Right atrium auricular region (tissue), 2 donors: ENCODE measurements at regions not wholly inside any gene's neighbourhood (a gene's known extent, or its start where the extent isn't known, plus 50 kb on each side); places are given as distances from the start of the nearest gene placed in this dataset.

Source experiments
- DNase-seq: peaks from one replicate; pipeline ENCODE4 v3.0.0-alpha.2; 2019; ENCODE audit warnings: low spot score
- H3K27ac ChIP-seq, 2 donors: fragments of 200-600 bp; sonication (generic); 1 replicate in 1 of 2; 2 replicates in 1 of 2; pipeline ENCODE4 v1.5.1; 2016 to 2019
- H3K27me3 ChIP-seq, 2 donors: fragments of 200-600 bp; sonication (generic); one replicate each; pipeline versions ENCODE4 v1.5.1 to v1.6.0; 2017 to 2019
- H3K36me3 ChIP-seq: fragments of 200-600 bp; sonication (generic); one replicate; pipeline ENCODE4 v1.5.1; 2016
- H3K4me1 ChIP-seq, 2 donors: fragments of 200-600 bp; sonication (generic); one replicate each; pipeline versions ENCODE4 v1.5.1 to v1.6.0; 2017 to 2019
- H3K4me3 ChIP-seq, 2 donors: fragments of 200-600 bp; sonication (generic); 1 replicate in 1 of 2; 2 replicates in 1 of 2; pipeline ENCODE4 v1.5.1; 2017 to 2019; ENCODE audit warnings: mild to moderate bottlenecking in 1 of 2, moderate library complexity in 1 of 2
- H3K9me3 ChIP-seq, 2 donors: fragments of 200-600 bp; sonication (generic); one replicate each; pipeline ENCODE4 v1.5.1; 2019
- CTCF ChIP-seq, 2 donors: fragments of 200-600 bp; sonication (generic); IDR thresholded peaks; one replicate each; pipeline ENCODE4 v1.5.1; 2019; ENCODE audit warnings: antibody characterized with exemption in 2 of 2

- TF ChIP-seq CTCF (IDR thresholded peaks at IDR 0.05) = no peak
- no peak overlapping the region for H3K4me3 ChIP-seq
- H3K27ac ChIP-seq = no peak overlapping the region
- H3K4me1 ChIP-seq = no peaks in the 10 kb centered on the region
- DNase-seq = no peak
- no peaks in the 10 kb centered on the region for H3K27me3 ChIP-seq
- no peaks in the 10 kb centered on the region for H3K9me3 ChIP-seq
- no peaks in the 10 kb centered on the region for H3K36me3 ChIP-seq
Observed at GRCh38 chr10:78471723-78472550, 438.3 kb downstream of the RPS24 start.

GRCh38 chr10:78472551-78472890 is 438.9 kb downstream of the RPS24 start:
- no peak for DNase-seq
- H3K27ac ChIP-seq = no peak overlapping the region

GRCh38 chr10:78473006-78473405 is 439.3 kb downstream of the RPS24 start:
- H3K36me3 ChIP-seq = no peaks in the 10 kb centered on the region
- H3K27ac ChIP-seq = no peak overlapping the region
- TF ChIP-seq CTCF (IDR thresholded peaks at IDR 0.05) = no peak

More at GRCh38 chr10:78472551-78472890, 438.9 kb downstream of the RPS24 start:
- TF ChIP-seq CTCF (IDR thresholded peaks at IDR 0.05) = no peak
- no peak overlapping the region for H3K4me3 ChIP-seq
- H3K36me3 ChIP-seq = no peaks in the 10 kb centered on the region
- H3K9me3 ChIP-seq = no peaks in the 10 kb centered on the region
- H3K27me3 ChIP-seq = no peaks in the 10 kb centered on the region
- no peaks in the 10 kb centered on the region for H3K4me1 ChIP-seq

GRCh38 chr10:78474743-78475142 is 441.1 kb downstream of the RPS24 start:
- DNase-seq = no peak
- H3K4me1 ChIP-seq = no peaks in the 10 kb centered on the region
- no peaks in the 10 kb centered on the region for H3K9me3 ChIP-seq
- no peaks in the 10 kb centered on the region for H3K27me3 ChIP-seq
- no peak overlapping the region for H3K27ac ChIP-seq
- TF ChIP-seq CTCF (IDR thresholded peaks at IDR 0.05) = no peak
- H3K36me3 ChIP-seq = no peaks in the 10 kb centered on the region
- H3K4me3 ChIP-seq = no peak overlapping the region

More at GRCh38 chr10:78473006-78473405, 439.3 kb downstream of the RPS24 start:
- H3K4me1 ChIP-seq = no peaks in the 10 kb centered on the region
- no peak for DNase-seq
- no peaks in the 10 kb centered on the region for H3K9me3 ChIP-seq
- H3K4me3 ChIP-seq = no peak overlapping the region
- H3K27me3 ChIP-seq = no peaks in the 10 kb centered on the region

GRCh38 chr10:78475437-78475836 is 441.8 kb downstream of the RPS24 start:
- H3K4me3 ChIP-seq = no peak overlapping the region

More at GRCh38 chr10:78475437-78475836, 441.8 kb downstream of the RPS24 start:
- Histone ChIP-seq H3K36me3 (no peaks in the 10 kb centered on the region), H3K9me3 (no peaks in the 10 kb centered on the region), H3K27me3 (no peaks in the 10 kb centered on the region), H3K4me1 (no peaks in the 10 kb centered on the region), H3K27ac (no peak overlapping the region)
- no peak for TF ChIP-seq CTCF (IDR thresholded peaks at IDR 0.05)
- no peak for DNase-seq
